ENCODE measurements at regions not wholly inside any gene's neighbourhood (a gene's known extent, or its start where the extent isn't known, plus 50 kb on each side); places are given as distances from the start of the nearest gene placed in this dataset.

DNA sequence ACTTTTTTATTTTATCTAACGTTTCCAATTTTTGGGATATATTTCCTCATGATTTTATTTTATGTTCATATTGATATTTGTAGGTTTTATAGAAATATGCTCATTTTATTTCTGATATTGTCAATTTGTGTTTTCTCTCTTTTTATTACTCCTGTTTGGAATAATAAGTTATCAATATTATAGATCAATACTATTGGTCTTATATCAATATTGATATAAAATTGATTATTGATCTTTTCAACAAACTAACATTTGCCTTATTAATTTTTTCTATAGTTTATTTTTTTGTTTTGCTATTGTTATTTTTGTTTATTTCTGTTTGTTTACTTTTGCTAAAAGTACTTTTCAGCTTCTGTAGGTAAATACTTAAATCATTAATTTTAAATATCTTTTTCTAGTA is 90.8 kb upstream of the CNTN6 start:
- CTCF ChIA-PET = no interaction called here
- no peaks in the 10 kb centered on the region for H3K27me3 Mint-ChIP-seq (ENCODE audit: low read depth)
- peaks cover 2% of the 10 kb centered on the region for H3K9me3 Mint-ChIP-seq
- intact Hi-C loops (cut with micrococcal nuclease) = no loop called here
- H3K4me3 Mint-ChIP-seq = no peak overlapping the region
- H3K36me3 Mint-ChIP-seq (ENCODE audit: low read depth) = no peaks in the 10 kb centered on the region
- no peak overlapping the region for H3K27ac Mint-ChIP-seq
- no peaks in the 10 kb centered on the region for H3K4me1 Mint-ChIP-seq (ENCODE audit: low read depth)
- DNase-seq = no peak

DNA sequence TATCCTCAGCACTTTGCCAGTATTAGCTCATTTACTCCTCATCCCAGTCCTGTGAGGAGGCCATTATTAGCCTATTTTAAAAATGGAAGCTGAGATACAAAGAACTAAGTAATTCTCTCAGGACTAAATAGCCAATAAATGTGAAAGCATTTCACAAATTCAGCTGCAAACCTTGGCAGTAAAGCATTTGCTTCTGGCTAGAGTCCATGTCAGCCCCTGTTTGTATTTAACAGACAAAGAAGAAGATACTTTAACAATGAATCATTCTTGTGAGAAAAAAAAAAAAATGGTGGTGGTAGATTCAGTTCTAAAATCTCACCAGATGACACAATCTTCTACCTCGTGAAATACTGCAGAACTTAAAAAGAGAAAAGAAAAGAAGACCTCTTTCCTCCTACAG is 85.0 kb upstream of the CNTN6 start:
- intact Hi-C loops (cut with micrococcal nuclease) = no loop called here

DNA sequence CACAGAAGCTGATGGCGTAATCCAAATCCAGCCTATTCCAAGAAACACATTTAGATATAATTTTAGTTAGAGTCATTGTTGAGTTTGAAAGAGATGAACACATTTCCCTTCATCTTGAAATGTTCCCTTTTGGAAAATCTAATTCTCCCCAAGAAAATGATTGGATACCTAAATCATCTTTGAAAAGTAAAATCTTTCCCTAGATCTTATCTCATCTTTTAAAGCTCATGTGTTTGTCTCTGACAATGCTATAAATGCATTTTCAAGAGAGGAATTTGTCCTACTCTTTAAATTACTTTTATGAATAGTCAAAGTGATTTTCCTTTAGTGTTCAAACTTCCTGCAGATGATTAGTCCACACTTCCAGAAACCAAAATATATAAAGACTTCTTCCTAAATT is 82.6 kb upstream of the CNTN6 start:
- H3K9me3 Mint-ChIP-seq = peaks cover 4% of the 10 kb centered on the region
- H3K4me1 Mint-ChIP-seq (ENCODE audit: low read depth) = no peaks in the 10 kb centered on the region
- H3K27ac Mint-ChIP-seq = no peak overlapping the region
- no peak for DNase-seq
- no peaks in the 10 kb centered on the region for H3K36me3 Mint-ChIP-seq (ENCODE audit: low read depth)
- intact Hi-C loops (cut with micrococcal nuclease) = no loop called here
- no peak overlapping the region for H3K4me3 Mint-ChIP-seq
- no peaks in the 10 kb centered on the region for H3K27me3 Mint-ChIP-seq (ENCODE audit: low read depth)
- CTCF ChIA-PET = no interaction called here

More for the DNA sequence above, 85.0 kb upstream of the CNTN6 start:
- no peaks in the 10 kb centered on the region for H3K9me3 Mint-ChIP-seq
- H3K27ac Mint-ChIP-seq = no peak overlapping the region
- no peaks in the 10 kb centered on the region for H3K36me3 Mint-ChIP-seq (ENCODE audit: low read depth)
- CTCF ChIA-PET = no interaction called here
- DNase-seq = no peak
- no peaks in the 10 kb centered on the region for H3K4me1 Mint-ChIP-seq (ENCODE audit: low read depth)
- H3K4me3 Mint-ChIP-seq = no peak overlapping the region
- no peaks in the 10 kb centered on the region for H3K27me3 Mint-ChIP-seq (ENCODE audit: low read depth)

DNA sequence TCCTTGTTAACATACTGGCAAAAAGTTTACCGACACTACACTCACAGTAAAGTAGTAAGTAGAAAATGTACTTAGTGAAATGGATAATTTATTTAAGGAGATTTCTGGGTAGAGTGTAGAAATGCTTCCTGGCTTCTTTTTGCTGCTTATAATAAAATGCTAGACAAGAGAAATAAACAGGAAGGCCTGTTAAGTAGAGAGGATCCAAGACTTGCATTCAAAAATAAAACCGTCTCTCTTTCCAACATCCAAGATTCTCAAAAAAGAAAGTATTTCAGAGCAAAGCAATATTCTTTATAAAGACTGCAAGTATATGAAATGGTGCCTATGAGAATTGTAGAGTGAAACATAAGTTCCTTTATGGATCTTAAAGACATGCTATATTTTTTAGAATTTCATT is 77.0 kb upstream of the CNTN6 start:
- H3K4me3 Mint-ChIP-seq = no peak overlapping the region
- intact Hi-C loops (cut with micrococcal nuclease) = no loop called here
- H3K27me3 Mint-ChIP-seq (ENCODE audit: low read depth) = no peaks in the 10 kb centered on the region
- no peaks in the 10 kb centered on the region for H3K4me1 Mint-ChIP-seq (ENCODE audit: low read depth)
- H3K9me3 Mint-ChIP-seq = peaks cover 6% of the 10 kb centered on the region
- no peaks in the 10 kb centered on the region for H3K36me3 Mint-ChIP-seq (ENCODE audit: low read depth)
- no peak for DNase-seq
- H3K27ac Mint-ChIP-seq = no peak overlapping the region
- CTCF ChIA-PET = no interaction called here

DNA sequence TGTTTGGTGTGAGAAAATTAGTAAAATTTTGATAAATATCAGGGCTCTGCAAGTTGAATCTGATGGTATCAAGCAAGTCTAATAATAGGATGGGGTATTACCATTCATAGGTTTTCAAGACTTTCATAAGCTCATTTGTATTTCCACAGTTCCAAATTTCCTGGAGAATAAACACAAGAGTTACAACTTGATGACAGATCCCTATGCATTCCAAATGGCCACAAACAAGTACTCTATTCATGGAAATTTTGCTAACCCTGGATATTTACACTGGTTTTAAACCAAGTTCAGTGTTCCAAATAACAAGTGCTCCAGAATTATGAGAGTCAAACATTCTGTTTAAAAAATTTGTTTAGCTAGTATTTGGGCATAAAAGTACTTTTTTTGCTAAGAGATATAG is 75.0 kb upstream of the CNTN6 start:
- intact Hi-C loops (cut with micrococcal nuclease) = no loop called here
- Mint-ChIP-seq H3K36me3 (ENCODE audit: low read depth) (no peaks in the 10 kb centered on the region), H3K4me1 (ENCODE audit: low read depth) (no peaks in the 10 kb centered on the region), H3K27me3 (ENCODE audit: low read depth) (no peaks in the 10 kb centered on the region), H3K9me3 (peaks cover 6% of the 10 kb centered on the region), H3K27ac (no peak overlapping the region), H3K4me3 (no peak overlapping the region)
- CTCF ChIA-PET = no interaction called here
- no peak for DNase-seq

DNA sequence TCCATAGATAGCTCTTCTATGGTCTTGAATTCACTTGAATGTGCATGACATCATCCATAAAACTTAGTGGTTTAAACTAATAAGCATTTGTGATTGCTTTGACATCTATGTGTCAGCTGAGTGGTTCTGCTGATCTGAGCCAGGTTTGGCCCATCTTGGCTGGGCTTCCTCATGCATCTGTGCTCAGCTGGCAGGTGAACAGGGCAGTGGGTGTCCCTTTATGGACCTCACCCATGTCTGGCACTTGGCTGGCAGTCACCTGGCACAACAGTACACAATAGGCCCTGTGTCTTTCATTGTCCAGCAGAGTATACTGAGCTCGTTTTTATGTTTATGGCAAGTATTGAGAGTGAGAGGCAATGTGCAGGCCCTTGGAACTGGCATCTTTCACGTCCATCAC is 73.7 kb upstream of the CNTN6 start:
- Mint-ChIP-seq H3K27ac (no peak overlapping the region), H3K4me3 (no peak overlapping the region), H3K4me1 (ENCODE audit: low read depth) (no peaks in the 10 kb centered on the region), H3K27me3 (ENCODE audit: low read depth) (no peaks in the 10 kb centered on the region), H3K9me3 (peaks cover 6% of the 10 kb centered on the region), H3K36me3 (ENCODE audit: low read depth) (no peaks in the 10 kb centered on the region)
- DNase-seq = no peak
- CTCF ChIA-PET = no interaction called here
- intact Hi-C loops (cut with micrococcal nuclease) = no loop called here

DNA sequence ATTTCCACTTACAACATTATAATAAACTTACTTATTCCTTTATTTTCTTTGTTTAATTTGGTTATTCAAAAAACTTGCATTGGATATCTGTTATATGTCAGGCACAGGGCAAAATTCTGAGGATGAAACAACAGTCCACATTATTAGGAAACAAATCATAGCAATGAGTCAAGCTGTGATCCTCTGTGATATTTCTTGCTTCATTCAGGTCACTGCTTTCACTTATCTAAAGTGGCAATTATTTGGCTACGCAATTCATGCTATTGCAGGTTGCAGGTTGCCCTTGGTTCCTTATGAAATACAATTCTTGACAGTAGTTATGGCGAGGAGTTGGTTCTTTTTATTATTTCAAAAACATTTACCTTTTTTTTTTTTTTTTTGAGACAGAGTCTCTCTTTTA is 66.4 kb upstream of the CNTN6 start:
- Mint-ChIP-seq H3K27me3 (ENCODE audit: low read depth) (no peaks in the 10 kb centered on the region), H3K4me1 (ENCODE audit: low read depth) (no peaks in the 10 kb centered on the region), H3K27ac (no peak overlapping the region), H3K36me3 (ENCODE audit: low read depth) (no peaks in the 10 kb centered on the region), H3K4me3 (no peak overlapping the region), H3K9me3 (peaks cover 3% of the 10 kb centered on the region)
- intact Hi-C loops (cut with micrococcal nuclease) = no loop called here
- DNase-seq = no peak
- CTCF ChIA-PET = no interaction called here

DNA sequence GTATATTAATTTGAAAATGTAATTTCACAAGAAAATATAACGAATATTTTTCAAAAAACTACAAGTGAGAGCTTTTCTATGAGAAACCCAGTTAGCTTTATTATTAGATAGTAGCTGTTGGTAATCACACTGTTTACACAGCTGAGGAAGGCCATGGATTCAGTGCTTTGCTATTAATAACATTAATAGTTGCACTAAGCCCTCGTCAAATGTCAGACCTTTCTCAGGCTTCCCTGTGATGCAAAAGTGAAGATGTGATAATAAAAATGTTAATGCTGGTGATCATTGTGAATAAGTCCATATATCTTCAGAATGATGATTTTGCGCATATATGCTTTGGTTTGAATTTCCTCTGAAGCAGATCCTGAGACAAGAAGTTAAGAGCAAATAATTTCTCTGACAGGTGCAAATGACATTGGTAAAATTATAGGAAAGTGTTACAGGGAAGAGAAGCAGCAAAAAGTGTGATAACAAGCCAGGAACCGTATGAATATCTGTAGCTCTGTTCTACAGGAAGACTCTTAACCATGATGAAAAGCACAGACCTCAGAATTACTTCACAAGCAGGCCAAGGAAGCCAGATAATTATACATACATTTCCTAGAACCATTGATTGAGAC is 56.5 kb upstream of the CNTN6 start:
- intact Hi-C loops (cut with micrococcal nuclease) = no loop called here
- Mint-ChIP-seq H3K9me3 (peaks cover 7% of the 10 kb centered on the region), H3K27ac (no peak overlapping the region), H3K27me3 (ENCODE audit: low read depth) (no peaks in the 10 kb centered on the region), H3K4me3 (no peak overlapping the region), H3K4me1 (ENCODE audit: low read depth) (no peaks in the 10 kb centered on the region), H3K36me3 (ENCODE audit: low read depth) (no peaks in the 10 kb centered on the region)
- no peak for DNase-seq
- CTCF ChIA-PET = no interaction called here

DNA sequence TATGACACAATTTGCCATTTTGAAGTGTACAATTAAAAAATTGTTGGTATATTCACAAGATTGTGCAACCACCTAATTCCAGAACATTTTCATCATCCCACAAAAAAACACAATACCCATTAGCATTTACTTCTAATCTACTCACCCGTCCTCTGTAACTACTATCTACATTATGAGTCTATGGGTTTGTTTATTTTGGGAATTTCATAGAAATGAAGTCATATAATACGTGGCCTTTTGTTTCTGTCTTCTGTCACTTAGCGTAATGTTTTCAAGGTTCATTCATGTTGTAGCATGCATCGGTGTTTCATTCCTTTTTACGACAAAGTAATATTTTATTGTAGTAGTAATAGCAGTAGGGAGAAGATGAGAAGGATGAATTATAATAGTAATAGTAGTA is 55.2 kb upstream of the CNTN6 start:
- Mint-ChIP-seq H3K4me3 (no peak overlapping the region), H3K36me3 (ENCODE audit: low read depth) (no peaks in the 10 kb centered on the region), H3K27ac (no peak overlapping the region), H3K4me1 (ENCODE audit: low read depth) (no peaks in the 10 kb centered on the region), H3K27me3 (ENCODE audit: low read depth) (no peaks in the 10 kb centered on the region), H3K9me3 (peaks cover 4% of the 10 kb centered on the region)
- CTCF ChIA-PET = no interaction called here
- intact Hi-C loops (cut with micrococcal nuclease) = no loop called here
- DNase-seq = no peak
